Chondrocyte (in vitro differentiated cells): ENCODE measurements at regions not wholly inside any gene's neighbourhood (a gene's known extent, or its start where the extent isn't known, plus 50 kb on each side); places are given as distances from the start of the nearest gene placed in this dataset.

ENCODE experiments used
- DNase-seq: peaks from one replicate; pipeline ENCODE4 v3.0.0; 2021; ENCODE audit warnings: mixed read lengths, low spot score
- H3K27ac Mint-ChIP-seq: one replicate; pipeline ENCODE4 v1.8.0; 2021; ENCODE audit warnings: mild to moderate bottlenecking, moderate library complexity, mixed read lengths; ENCODE audit not compliant: unreplicated experiment
- H3K27me3 Mint-ChIP-seq: 2 replicates; pipeline ENCODE4 v1.8.0; 2021; ENCODE audit warnings: low read depth, mixed read lengths
- H3K36me3 Mint-ChIP-seq: 2 replicates; pipeline ENCODE4 v1.8.0; 2021; ENCODE audit warnings: low read depth, mixed read lengths
- H3K4me1 Mint-ChIP-seq: 2 replicates; pipeline ENCODE4 v1.8.0; 2021; ENCODE audit warnings: low read depth, mild to moderate bottlenecking, mixed read lengths
- H3K4me3 Mint-ChIP-seq: one replicate; pipeline ENCODE4 v1.8.0; 2021; ENCODE audit warnings: mild to moderate bottlenecking, moderate library complexity, mixed read lengths; ENCODE audit not compliant: unreplicated experiment
- H3K9me3 Mint-ChIP-seq: 2 replicates; pipeline ENCODE4 v1.8.0; 2021; ENCODE audit warnings: low read depth, mixed read lengths
- CTCF ChIP-seq: fragments of 200-600 bp; sonication (generic); IDR thresholded peaks from 2 replicates; pipeline ENCODE4 v1.5.0; 2021; ENCODE audit warnings: antibody characterized with exemption, mild to moderate bottlenecking, moderate library complexity

DNA sequence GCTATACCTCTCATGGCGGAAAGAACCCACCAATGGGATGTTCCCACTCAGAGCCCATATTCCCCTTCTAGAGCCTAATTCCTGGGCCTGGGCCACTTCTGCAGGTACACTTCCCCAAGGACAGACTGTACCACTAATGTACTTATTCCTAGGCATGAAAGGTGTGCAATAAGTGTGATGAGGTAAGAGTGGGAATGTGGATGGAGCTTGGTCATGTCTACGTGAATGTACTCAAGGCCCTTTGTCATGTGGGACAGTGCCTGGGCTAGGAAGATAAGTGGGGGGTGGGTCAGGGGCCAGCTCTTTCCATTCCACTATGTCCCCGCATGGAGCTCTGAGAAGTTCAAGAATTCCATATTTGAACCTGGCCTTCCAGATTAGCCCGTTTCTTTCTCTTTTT, 63.4 kb upstream of the FUT8 start:
- DNase-seq: no peak
- Mint-ChIP-seq H3K4me3 (no peak overlapping the region), H3K27me3 (no peaks in the 10 kb centered on the region), H3K27ac (no peak overlapping the region), H3K36me3 (no peaks in the 10 kb centered on the region), H3K4me1 (peaks cover 6% of the 10 kb centered on the region), H3K9me3 (no peaks in the 10 kb centered on the region)
- no peak for TF ChIP-seq CTCF

DNA sequence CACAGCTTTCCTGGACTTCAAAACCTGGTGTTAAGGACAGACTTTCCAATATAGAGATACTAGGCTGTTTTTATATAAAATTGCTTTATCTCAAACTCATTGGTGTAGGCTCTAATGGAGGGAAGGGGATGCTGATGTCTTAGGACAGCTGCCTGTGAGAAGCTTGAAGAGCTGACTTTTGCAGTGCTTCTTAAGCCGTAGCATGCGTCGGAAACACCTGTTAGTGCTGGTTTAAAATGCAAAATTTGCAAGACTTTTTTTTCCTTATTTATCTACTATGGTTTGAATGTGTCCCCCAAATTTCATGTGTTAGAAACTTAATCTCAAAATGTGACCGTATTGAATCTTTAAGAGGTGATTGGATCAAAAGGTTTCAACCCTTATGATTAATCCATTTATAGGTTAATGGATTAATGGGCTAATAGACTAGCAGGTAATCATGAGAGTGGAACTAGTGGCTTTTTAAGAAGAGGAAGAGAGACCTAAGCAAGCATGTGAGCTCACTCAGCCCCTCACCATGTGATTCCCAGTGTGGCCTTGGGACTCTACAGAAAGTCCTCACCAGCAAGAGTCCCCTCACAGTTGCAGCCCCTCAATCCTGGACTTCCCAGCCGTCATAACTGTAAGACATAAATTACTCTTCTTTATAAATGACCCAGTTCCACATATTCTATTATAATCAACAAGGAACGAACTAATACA, 60.9 kb upstream of the FUT8 start:
- peaks cover 5% of the 10 kb centered on the region for H3K4me1 Mint-ChIP-seq
- no peak for TF ChIP-seq CTCF
- H3K27ac Mint-ChIP-seq: no peak overlapping the region
- no peaks in the 10 kb centered on the region for H3K9me3 Mint-ChIP-seq
- no peaks in the 10 kb centered on the region for H3K36me3 Mint-ChIP-seq
- no peaks in the 10 kb centered on the region for H3K27me3 Mint-ChIP-seq
- H3K4me3 Mint-ChIP-seq: no peak overlapping the region
- no peak for DNase-seq

- Mint-ChIP-seq H3K4me3 (no peak overlapping the region), H3K27ac (no peak overlapping the region), H3K27me3 (no peaks in the 10 kb centered on the region), H3K9me3 (no peaks in the 10 kb centered on the region), H3K36me3 (no peaks in the 10 kb centered on the region), H3K4me1 (no peaks in the 10 kb centered on the region)
- DNase-seq: no peak
- no peak for TF ChIP-seq CTCF
Observed at GRCh38 chr14:65352964-65353530, 59.5 kb upstream of the FUT8 start.

DNA sequence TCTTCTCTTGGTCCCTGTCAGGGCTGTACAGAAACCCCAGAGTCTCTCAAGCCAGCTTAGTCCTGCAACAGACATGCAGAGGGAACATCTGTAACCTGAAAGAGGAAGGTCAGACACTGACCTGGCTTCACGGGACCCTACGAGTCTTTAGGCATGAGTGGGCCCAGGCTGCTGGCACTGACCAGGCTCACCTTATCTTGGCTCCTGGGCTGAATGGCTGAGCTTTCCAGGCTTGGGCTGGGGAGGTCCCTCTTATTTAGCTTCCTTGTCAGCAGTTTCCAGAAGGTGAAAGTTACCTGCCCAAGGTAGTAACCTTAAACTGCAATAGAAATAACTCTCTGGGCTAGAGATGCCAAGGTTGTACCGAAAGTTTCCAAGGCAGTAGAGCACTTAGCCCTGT, 58.4 kb upstream of the FUT8 start:
- Mint-ChIP-seq H3K4me3 (no peak overlapping the region), H3K4me1 (no peaks in the 10 kb centered on the region), H3K9me3 (no peaks in the 10 kb centered on the region), H3K27ac (no peak overlapping the region), H3K36me3 (no peaks in the 10 kb centered on the region), H3K27me3 (no peaks in the 10 kb centered on the region)
- DNase-seq: no peak
- no peak for TF ChIP-seq CTCF

- DNase-seq: no peak
- TF ChIP-seq CTCF: no peak
- H3K36me3 Mint-ChIP-seq: no peaks in the 10 kb centered on the region
- H3K27ac Mint-ChIP-seq: no peak overlapping the region
- no peak overlapping the region for H3K4me3 Mint-ChIP-seq
- H3K27me3 Mint-ChIP-seq: no peaks in the 10 kb centered on the region
- no peaks in the 10 kb centered on the region for H3K4me1 Mint-ChIP-seq
- no peaks in the 10 kb centered on the region for H3K9me3 Mint-ChIP-seq
Observed at GRCh38 chr14:65354715-65355114, 57.8 kb upstream of the FUT8 start.
